ENCODE measurements at regions not wholly inside any gene's neighbourhood (a gene's known extent, or its start where the extent isn't known, plus 50 kb on each side); places are given as distances from the start of the nearest gene placed in this dataset.

GRCh38 chr9:1683951-1684350 lies 331.2 kb upstream of the SMARCA2 start:
- no peak for TF ChIP-seq POLR2AphosphoS5 (IDR thresholded peaks at IDR 0.05; ENCODE audit: borderline replicate concordance, low read depth, low read length)
- TF ChIP-seq EZH2 (IDR thresholded peaks at IDR 0.05) = no peak
- no peak for TF ChIP-seq FOXP2 (optimal IDR thresholded peaks at IDR 0.05; ENCODE audit: control extremely low read depth, extremely low read length, insufficient read depth)
